ENCODE measurements at regions not wholly inside any gene's neighbourhood (a gene's known extent, or its start where the extent isn't known, plus 50 kb on each side); places are given as distances from the start of the nearest gene placed in this dataset.

DNA sequence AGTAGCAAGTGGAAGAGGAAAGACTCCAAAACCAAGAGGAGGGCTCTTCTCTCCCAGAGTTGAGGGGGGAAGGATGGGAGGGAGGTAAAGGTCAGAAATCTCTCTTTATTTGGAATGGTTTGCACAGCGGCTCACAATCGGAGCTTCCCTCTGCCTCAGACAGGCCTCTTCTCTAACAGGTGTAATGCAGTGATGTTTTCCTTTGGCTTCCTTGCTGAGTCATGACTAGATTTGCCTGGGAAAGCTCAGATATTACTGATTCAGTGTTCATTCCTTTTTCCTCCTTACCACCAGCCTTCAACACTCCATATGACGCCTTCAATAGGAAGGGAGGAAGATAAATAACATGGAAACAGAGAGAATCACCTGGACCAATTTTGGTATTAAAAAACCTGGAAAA is 136.6 kb downstream of the RNF152 start:
- no peak for DNase-seq

DNA sequence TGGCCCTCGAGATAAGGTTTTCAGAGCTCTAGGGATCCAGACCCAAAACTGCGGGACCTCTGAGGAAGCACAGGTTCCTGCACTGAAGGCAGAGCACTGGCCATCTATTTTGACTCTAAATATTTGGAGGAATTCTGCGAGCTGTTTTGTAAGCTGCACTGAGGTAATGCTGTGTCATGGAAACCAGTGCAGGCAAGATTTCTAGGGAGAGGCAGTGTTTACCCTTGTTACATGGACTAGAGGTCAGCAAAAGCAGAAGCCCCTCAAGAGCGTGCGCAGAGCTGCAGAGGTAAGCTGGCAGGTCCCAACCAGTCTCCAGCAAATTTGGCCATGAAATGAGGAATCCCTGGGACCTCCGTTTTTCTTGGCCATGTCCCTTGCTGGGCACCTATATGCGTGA is 137.3 kb downstream of the RNF152 start:
- DNase-seq = no peak

DNA sequence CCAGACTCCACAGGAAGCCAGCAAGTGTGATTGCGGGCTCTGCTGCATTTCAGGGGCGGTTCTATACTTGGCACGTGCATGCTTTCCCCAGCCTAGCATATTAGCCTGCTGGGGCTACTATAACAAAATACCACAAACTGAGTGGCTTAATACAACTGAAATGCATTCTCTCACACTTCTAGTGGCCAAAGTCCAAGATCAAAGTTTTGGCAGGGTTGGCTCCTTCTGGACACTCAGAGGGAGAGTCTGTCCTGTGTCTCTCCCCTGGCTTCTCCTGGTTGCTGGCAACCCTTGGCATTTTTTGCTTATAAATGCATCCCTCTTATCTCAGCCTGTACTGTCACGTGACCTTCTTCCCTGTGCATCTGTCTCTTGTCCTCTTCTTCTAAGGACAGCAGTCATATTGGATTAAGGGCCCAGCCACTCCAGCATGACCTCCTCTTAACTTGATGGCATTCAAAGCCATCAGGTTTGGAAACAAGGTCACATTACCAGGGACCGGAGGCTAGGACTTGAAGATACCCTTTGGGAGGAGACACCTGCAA is 138.7 kb downstream of the RNF152 start:
- no peak for DNase-seq

DNA sequence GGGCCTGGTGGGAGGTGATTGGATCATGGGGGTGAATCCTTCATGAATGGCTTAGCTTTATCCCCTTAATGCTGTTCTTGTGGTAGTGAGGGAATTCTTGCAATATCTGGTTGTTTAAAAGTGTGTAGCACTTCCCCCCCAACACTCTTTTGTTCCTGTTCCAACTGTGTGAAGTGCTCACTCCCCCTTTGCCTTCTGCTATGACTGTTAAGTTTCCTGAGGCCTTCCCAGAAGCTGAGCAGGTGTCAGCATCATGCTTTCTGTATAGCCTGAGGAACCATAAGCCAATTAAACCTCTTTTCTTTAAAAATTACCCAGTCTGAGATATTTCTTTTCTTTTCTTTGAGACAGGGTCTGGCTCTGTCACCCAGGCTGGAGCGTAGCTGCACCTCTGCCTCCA is 139.4 kb downstream of the RNF152 start:
- DNase-seq = peak; percentile 21

DNA sequence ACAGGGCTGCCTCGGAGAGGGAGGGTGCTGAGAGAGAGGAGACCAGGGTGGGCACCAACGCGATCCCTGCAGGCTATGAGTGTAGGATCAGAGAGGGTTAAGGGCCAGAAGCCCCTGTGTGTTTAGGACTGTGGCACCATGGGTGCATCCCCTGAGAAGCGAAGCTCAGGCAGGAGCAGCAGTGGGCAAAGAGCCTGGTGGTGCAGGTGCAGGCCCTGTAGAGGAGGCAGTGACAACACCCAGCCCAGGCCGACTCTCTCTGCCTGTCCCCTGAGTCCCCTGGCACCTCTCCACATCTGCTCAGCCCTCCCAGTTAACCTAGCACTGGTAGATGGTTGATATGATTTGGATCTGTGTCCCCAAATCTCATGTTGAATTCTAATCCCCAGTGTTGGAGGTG is 139.8 kb downstream of the RNF152 start:
- no peak for DNase-seq

DNA sequence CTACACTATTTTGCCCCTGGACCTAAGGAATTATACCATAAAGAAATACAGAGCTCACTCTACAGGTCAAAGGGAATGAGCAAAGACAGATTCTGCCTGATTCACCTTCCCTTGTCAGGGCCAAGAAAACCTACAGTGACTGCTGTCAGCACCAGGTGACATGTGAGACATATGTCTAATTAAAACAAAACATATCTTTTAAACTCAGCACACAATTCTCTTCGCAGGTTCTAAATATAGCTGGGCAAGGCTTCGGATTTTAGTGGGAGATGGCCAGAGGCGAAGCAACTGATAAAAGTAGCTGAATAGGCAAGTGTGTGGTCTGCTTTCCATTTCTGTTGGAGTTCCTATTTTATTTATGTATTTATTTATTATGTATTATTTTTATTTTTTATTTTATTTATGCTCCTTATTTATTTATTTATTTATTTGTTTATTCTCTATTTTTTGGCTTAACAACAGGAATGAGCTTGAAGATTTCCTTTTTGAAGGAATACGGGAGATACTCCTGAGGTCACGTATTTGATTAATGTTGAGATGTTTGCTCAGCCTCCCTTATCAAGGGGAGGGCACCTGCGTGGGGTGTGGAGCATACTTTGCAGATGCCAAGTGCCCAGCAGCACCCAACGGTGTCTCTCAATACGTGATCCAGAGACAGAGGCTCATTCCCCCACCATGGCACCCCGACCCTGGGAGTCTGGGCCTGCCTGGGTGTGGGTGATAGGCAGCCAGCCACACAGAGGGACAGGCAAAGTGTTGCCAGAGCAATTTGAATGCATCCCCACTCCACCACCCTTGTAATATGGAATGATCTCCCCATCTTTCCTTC is 141.8 kb downstream of the RNF152 start:
- DNase-seq = no peak

DNA sequence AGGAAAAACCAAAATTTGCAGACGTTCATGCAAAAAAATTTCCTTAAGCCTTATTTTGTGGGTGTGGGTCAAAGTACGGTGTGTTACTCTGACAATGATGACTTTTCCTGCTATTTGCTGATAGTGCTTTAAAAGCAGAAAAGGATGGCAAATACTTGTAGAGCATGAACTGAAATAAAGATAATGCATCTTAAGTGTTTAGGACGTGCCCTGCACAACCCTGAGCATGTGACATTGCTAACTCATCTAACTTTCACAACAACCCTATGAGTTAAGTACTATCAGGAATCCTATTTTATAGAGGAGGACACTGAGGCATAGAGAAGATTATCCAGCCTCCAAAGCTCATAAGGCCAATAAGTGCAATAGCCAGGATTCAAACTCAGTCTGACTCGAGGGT is 143.3 kb downstream of the RNF152 start:
- no peak for DNase-seq

DNA sequence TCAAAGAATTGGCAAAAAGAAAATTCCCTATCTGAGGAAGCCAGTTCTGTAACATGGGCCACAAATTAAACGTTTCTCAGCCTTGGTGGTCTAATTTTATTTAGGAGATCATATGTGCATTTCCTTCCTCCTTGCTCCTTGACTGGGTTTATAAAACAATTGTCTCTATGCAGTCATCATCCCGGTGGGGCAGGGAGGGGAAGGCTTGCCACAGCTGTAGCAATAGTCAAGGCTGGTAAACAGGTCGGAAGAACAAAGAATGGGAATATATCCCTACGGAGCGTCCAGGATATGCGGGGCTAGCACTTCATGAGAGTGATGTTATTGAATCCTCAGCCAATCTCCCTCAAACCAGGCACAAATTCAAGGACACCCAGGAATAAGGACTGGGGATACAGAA is 143.8 kb downstream of the RNF152 start:
- DNase-seq = no peak

DNA sequence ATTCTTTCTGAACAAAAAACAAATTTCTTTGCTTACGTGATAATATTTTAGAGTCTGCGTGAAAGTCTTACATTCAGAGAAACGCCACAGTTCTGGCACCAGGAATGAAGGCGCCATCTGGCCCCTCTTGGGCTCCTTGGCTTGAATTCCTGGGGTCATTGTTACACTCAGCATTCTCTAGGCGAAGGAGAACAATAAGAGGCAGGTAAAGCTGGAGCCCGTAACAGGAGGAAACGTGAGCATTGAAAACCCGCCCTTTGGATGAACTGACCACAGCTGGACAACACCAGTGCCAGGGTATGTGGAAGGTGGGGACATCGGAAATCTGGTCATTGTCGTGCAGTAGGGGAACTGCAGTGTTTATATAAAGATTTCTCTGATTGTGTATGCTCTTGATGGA is 144.8 kb downstream of the RNF152 start:
- no peak for DNase-seq

DNA sequence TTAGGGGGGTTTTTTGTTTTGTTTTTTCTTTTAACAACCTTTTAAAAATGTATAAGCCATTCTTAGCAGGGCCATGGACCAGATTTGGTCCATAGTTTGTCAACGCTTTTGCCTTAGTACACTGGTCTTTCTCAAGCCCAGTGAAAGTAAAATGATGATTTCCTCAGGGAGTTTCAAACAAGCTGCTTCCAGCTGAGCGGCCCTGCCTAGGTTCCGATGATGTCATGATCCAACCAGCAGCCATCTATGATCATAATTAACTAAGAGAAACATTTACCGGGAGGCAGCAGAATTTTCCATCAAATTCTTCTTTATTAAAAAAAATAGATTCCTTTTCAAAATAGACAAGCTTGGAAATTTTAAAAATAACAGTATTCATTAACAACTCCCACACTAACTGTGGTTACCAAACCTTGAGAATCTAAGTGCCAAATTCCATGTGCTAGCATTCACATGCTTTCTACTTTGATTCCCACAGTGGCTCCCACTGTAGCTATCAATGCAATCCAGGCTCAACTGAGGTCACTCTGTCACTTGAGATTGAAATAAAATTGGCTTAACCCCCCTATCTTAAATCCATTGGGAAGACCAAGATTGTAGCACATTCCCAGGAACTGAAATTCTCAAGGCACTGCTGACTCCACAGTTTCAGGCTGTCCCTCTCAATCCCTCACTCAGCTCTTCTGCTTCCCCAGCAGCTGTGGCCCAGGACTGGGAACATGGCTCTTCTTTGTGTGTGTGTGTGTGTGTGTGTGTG is 148.9 kb downstream of the RNF152 start:
- DNase-seq = no peak

DNA sequence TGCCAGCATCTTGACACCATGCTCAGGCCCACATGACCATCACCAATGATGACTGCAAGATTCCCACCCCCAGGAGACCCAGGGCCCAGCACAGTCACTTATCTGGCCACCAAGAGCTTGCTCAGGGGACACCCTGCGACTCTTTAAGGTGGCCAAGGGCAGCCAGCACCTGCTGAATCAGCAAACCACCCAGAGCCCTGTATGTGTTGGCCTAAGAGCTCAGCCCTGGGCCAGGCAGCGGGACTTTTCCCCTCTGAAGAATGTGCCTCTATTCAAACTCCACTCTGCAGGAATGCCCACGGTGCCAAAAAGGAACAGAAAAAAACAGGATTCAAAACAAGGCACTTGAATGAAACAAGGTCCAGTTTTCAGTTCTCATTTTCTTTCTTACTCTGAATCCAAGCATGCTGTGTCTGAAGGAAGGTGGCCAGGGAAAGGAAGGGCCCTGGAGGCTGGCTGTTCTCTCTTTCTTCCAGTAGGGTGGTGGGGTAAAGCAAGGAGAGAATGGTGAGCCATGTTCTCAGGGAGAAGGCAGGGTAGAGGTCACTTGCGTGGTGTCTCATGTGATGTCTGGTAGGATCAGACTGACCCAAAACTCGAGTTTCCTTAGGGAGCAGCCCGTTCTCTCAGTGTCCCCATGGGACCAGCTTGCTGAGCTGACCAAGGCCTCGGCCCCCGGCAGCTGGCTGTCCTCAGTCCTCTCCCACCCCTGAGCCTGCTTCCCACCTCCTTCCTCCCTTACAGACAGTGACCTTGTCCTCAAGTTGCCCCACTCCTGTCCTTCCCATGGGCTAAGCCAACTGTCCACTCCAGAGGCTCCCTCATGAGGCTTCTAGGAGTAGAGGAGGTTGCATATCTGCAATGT is 150.0 kb downstream of the RNF152 start:
- DNase-seq = no peak

DNA sequence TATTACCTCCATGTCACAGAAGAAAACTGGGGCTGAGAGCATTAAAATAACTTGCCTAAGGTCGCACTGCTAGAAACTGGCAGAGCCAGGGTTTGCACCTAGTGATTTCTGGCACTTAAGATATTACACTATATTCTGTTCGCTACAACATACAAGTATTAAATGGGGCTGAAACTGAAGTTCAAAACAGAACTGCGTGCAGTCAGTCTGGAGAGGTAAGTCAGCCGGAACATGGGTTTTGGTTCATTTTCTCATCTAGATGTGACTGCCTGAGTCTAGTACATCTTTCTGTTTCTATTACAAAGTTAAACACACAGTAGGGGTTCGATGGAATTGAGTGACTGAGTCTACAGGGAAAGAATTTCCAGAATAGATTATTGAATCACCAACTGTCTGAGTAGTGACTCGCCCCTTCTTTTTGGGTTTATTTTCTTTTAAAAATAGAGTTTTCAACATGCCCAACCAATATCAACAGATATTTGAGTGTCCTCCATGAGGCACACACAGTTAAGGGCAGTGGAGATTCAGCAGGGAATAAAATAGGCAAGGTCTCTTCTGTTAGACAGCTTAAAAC is 150.8 kb downstream of the RNF152 start:
- DNase-seq = no peak

DNA sequence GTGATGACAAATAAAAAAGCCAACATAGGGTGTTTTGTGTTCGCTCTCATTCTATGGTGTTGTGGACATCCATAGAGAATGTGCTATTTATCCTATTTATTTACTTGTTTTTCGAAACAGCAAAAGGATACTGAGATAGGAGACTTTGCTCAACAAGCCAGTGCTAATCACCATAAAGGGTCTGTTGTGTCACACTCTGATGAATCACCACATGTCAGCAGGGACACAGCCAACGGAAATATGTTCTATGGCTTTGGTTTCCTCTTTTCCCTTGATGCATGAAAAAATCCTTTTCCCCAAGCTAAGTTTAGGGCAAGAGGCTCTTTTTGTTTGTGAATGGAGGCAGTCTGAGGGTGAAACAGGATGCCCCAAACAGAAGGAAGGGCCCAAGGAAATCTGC is 154.3 kb downstream of the RNF152 start:
- DNase-seq = no peak

DNA sequence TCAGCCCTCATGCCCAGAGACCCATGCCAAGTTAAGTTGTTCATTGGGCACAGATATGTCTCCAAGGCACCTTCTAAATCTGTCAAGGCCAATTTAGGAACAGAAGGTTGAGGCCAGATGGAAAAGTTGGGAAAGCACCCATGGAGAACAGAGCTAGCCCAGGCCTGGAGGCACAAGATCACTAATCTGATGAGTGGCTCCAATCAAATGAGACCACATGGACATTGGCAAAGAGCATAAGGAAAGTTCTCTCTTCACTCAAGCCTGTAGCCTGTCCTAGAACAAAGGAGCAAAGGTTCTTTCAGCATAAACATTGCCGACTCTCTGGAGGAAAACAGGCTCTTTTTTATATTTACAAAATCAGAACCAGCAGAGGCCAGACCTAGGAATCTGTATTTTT is 154.8 kb downstream of the RNF152 start:
- no peak for DNase-seq

DNA sequence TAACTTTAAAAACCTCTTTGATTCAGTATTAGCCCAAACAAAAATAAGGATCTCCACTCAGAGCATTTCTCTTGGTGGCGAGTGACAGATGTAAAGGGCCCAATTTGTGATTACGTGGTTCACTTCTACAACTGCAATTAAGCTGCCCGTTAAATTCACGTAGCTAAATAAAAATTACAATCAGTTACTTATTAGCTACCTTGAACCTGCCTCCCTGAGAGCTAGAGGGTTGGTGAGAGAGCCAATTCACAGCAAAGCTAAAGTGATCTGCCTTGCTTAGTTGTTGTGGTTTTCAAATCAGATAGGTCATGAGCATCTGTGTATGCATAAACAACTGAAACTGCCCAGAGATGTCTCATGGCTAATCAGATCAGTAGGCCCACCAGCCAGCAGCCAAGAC is 156.7 kb downstream of the RNF152 start:
- no peak for DNase-seq

DNA sequence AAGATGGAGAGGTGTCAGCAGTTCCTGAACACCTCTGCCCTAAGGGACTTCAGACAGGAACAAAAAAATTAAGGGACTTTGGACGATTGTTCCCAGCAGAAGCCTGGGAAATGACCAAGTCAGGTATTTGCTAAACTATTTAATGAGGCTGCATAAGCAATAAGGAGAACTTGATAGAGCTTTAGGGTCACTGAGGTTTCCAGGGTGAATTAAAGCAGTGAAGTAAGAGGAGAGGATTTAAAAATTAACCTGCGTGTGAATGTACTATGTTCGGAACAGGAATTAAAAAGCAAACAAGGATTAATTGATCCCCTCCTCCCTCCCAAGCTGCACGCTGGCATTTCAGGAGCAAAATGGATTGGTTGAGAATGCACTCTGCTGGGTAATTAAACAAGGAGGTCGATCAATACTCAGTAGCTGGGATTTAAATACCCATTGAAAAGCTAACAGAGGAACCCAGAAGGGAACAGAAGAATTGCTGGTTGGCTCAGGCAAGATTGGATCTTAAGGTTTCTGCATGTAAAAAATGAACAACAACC is 157.2 kb downstream of the RNF152 start:
- DNase-seq = no peak

DNA sequence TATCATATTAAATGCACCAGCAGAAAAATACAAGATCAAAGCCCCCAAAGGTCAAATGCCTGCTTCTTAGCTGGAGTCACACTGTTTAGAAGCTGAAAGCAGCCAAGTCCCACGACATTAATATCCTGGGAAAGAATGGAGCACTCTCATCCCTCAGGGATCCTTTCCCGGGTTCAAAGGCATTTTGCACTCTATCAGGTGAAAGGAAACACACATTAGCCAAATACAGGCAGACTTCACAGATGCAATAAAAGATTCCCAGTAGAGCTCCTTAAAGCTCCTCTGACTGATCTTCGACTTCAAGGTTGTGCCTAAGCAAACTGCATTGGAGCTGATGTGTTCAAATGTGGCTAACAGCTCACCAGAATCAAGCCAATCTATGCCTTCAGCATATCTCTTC is 158.4 kb downstream of the RNF152 start:
- no peak for DNase-seq

DNA sequence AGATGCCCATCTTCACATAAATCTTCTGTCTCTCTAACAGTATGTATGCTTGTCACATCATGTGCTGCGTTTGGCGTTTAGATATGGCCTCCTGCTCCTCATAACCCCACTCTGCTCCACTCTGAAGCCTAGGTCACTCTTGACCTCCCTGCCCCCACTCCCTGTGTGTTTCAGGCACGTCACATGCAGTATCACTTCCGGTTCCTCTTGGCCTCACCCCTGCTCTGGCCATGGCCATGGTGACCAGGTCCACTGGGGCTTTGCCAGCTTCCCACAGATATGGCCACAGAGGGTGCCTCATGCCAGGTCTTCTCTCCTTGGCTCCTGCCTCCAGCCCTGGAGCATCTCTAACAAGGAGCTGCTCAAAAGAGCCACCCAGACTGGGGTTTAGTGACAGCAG is 160.0 kb downstream of the RNF152 start:
- DNase-seq = no peak

DNA sequence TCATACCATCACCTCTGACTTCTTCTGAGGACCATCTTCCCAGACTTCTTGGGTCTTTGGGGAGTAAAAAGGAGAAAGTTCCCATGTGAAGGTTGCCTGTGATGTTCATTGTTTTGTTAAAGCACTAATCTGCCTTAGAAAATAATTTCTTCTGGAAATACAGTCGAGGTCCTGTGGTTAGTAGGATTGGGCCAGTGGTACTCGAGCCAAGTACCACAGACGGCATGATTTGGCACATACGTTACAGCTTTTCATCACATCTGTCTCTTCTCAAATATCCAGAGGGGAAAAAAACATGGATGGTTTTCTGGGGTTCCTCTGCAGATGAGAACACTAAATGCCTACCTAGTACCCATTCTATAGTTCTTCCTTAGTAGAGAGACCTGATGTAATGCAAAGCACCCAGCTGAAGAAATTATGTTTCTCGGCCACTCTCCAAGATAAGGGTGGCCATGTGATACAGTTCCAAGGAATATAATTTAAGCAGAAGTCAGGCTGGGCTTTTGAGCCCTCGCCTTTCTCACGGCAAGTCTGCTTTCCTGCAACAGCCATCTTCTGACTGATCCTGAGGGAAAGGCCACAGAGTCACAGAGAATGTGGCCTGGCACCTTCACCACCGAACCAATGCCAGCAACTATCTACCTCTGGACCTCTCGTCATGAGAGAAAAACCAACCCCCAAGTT is 161.0 kb downstream of the RNF152 start:
- no peak for DNase-seq

DNA sequence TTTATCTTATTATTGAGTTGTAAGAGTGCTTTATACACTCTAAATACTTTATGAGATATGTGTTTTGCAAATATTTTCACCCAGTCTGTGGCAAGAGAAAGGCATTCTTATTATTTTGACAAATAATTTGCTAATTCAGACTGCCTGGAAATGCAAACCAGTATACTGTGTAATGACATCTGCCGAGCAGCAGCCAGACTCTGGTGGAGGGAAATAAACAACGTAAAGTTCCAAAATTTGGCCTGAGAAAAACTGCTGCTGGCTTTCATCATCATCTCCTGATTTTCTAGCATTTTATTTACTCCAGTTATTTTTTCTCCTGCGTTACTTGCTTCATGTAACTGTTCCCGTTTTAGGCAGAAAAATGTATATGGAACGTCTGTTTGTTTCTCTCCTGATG is 161.6 kb downstream of the RNF152 start:
- no peak for DNase-seq

DNA sequence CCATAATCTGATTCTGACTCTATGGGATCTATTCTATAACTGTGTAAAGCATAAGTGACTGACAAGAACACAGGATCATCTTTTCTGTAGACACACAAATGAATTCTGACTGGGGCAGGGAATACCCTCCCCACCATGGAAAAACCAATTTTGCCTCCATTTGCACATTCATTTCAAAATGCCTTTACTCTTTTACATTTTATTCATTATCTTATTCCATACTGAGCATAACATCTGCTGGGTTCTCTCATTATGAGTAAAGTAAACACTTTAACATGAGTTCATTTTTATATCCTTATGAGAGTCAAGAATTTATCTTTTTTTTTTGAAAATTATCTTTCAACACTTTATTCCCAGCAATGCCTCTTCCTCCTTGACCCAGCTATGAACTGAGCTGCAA is 163.5 kb downstream of the RNF152 start:
- DNase-seq = no peak

Data from activated CD4-positive, alpha-beta T cell treated with anti-CD3 and anti-CD28 coated beads, Interleukin-2, Interleukin-6, amounts not matched to agents 100 ng/mL and 50 ng/mL, durations not matched to agents 16 hours and 8 hours (primary cell).